ENCODE measurements at regions not wholly inside any gene's neighbourhood (a gene's known extent, or its start where the extent isn't known, plus 50 kb on each side); places are given as distances from the start of the nearest gene placed in this dataset.

DNA sequence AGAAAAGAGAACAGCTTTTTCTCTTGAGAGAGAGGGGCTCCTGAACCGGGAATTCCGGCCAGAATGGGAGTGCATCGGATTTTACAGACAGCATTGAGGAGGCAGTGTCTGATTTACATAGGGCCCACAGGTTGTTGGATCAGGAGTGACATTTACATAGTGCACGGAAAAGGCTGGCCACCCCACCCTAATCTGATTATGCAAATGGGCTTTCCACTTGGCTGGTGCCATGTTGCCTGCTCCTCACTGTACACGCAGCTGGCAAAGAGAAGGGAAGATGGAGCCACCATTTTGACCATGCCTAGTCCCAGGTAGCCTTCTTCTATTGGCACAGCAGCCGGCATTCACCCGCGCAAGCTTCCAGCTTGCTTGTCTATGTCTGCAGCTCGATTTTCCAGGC lies 77.5 kb upstream of the FAM171A1 start:
- no peak for DNase-seq (ENCODE audit: low read depth in 1 of 2, low spot score in 1 of 2)
- no peaks in the 10 kb centered on the region for H3K27me3 ChIP-seq
- no peaks in the 10 kb centered on the region for H3K36me3 ChIP-seq
- H3K4me1 ChIP-seq (ENCODE audit: low read depth) = no peaks in the 10 kb centered on the region
- H3K27ac ChIP-seq = no peak overlapping the region
- H3K4me3 ChIP-seq = no peak overlapping the region
- TF ChIP-seq, protein P1, sequence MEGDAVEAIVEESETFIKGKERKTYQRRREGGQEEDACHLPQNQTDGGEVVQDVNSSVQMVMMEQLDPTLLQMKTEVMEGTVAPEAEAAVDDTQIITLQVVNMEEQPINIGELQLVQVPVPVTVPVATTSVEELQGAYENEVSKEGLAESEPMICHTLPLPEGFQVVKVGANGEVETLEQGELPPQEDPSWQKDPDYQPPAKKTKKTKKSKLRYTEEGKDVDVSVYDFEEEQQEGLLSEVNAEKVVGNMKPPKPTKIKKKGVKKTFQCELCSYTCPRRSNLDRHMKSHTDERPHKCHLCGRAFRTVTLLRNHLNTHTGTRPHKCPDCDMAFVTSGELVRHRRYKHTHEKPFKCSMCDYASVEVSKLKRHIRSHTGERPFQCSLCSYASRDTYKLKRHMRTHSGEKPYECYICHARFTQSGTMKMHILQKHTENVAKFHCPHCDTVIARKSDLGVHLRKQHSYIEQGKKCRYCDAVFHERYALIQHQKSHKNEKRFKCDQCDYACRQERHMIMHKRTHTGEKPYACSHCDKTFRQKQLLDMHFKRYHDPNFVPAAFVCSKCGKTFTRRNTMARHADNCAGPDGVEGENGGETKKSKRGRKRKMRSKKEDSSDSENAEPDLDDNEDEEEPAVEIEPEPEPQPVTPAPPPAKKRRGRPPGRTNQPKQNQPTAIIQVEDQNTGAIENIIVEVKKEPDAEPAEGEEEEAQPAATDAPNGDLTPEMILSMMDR (IDR thresholded peaks at IDR 0.05; ENCODE audit: low read depth, low read length) = no peak
- no peaks in the 10 kb centered on the region for H3K9me3 ChIP-seq (ENCODE audit: low read depth)

DNA sequence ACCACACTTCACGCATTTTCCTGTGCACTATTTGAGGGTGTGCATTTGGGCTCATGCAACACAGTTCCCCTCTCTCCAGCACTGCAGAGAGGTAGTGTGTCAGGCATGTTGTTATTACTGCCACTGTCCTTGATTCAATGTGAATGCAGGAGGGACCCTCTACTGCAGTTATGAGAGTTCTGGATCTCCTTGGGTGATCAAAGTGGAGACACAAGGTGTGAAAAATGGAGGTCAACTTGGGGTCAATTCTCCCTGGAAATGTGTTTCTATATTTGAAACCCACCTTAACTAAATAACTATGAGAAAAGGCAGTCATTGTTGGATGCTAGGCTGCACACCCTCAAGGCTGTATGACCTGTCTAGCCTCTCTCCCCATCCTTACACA lies 73.9 kb upstream of the FAM171A1 start:
- TF ChIP-seq, protein P1 (IDR thresholded peaks at IDR 0.05; ENCODE audit: low read depth, low read length) = no peak
- H3K9me3 ChIP-seq (ENCODE audit: low read depth) = no peaks in the 10 kb centered on the region
- no peaks in the 10 kb centered on the region for H3K27me3 ChIP-seq
- H3K4me1 ChIP-seq (ENCODE audit: low read depth) = peaks cover 1% of the 10 kb centered on the region
- H3K4me3 ChIP-seq = no peak overlapping the region
- no peaks in the 10 kb centered on the region for H3K36me3 ChIP-seq
- H3K27ac ChIP-seq = no peak overlapping the region
- DNase-seq (ENCODE audit: low read depth in 1 of 2, low spot score in 1 of 2) = peak in 1 of 2 donors; percentile 9

DNA sequence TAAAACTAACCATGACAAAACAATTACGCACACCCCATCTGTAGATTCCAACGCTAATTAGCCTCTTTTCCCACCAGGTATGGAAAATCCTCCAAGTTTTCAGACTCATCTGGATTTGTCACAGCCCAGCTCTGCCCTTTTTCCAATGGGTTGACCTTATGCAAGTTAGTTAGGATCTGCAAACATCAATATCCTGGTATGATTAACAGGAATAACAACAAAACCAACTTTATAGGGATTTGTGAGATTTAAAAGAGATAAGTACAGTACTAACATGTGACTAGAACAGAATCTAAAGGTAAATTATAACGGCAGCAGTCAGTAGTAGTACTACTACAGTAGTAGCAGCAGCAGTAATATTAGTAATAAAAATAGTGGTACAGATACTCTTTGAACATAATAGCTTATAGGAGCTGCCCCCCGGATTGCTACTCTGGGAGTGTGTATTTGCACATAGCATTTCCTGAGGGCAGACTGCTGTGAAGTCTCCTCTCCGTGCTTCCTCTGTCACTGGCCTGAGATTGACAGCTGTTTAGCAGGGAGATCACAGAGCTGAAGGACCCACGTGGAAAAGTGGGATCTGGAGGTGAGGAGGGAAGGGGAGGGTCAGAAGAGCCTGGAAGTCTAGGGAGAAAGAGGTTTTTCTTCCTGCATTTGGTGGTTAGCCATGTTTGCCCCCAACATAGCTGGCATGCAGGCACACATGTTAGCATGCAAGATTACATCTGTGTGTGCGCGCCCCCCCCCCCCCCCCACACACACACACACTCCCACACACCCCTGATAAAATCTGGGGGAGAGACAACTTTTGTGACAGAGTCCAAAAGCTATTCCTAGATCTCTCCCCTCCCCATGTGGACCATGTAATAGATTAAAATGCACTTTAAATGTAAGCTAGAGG lies 73.3 kb upstream of the FAM171A1 start:
- no peaks in the 10 kb centered on the region for H3K27me3 ChIP-seq
- no peaks in the 10 kb centered on the region for H3K36me3 ChIP-seq
- TF ChIP-seq, protein P1 (IDR thresholded peaks at IDR 0.05; ENCODE audit: low read depth, low read length) = no peak
- no peak for DNase-seq (ENCODE audit: low read depth in 1 of 2, low spot score in 1 of 2)
- H3K9me3 ChIP-seq (ENCODE audit: low read depth) = no peaks in the 10 kb centered on the region
- peaks cover 5% of the 10 kb centered on the region for H3K4me1 ChIP-seq (ENCODE audit: low read depth)
- H3K4me3 ChIP-seq = no peak overlapping the region
- H3K27ac ChIP-seq = peak overlapping the region; percentile 27

DNA sequence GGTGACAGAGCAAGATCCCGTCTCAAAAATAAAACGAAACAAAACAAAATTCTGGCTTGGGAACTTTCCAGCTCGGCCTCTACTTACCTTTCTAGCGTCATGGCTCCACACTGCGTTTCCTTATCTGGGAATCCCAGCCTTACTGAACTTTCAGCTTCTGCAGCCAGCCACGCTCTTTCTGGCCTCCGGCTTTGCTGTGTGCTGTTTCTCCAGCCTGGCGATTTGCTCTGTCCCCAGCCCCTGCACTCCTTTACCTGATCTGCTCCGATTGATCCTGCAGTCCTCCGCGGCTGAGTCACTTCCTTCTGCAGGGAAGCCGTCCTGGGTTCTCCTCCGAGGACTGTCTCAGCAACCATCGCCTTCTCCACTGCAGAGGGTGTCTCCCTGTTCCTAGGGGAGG lies 71.0 kb upstream of the FAM171A1 start:
- H3K27ac ChIP-seq = no peak overlapping the region
- H3K9me3 ChIP-seq (ENCODE audit: low read depth) = no peaks in the 10 kb centered on the region
- DNase-seq (ENCODE audit: low read depth in 1 of 2, low spot score in 1 of 2) = no peak
- no peaks in the 10 kb centered on the region for H3K36me3 ChIP-seq
- TF ChIP-seq, protein P1 (IDR thresholded peaks at IDR 0.05; ENCODE audit: low read depth, low read length) = no peak
- H3K4me1 ChIP-seq (ENCODE audit: low read depth) = peaks cover 5% of the 10 kb centered on the region
- H3K4me3 ChIP-seq = no peak overlapping the region
- no peaks in the 10 kb centered on the region for H3K27me3 ChIP-seq

DNA sequence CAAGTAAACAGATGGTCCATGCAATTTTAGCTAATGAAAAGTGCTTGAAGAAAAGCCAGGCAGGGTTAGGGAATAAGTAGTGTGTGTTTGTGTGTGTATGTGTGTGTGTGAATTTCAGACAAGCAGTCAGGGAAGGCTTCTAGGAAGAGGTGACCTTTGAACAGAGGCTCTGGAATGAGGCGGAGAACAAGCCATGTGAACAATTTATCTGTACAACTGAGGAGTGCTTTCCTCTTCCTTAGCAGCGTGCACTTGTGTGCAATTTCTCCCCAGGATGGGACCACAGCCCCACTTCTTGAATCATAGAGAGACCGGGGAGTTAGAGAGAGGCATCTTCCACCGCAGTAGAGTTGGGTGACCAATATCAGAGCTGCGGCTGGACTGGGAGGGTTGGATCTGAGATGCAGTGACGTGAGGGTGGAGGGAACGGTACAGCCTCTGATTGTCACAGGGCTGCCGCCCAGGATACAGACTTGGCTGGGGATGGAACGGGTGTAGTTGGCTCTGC lies 69.2 kb upstream of the FAM171A1 start:
- no peaks in the 10 kb centered on the region for H3K27me3 ChIP-seq
- no peak for DNase-seq (ENCODE audit: low read depth in 1 of 2, low spot score in 1 of 2)
- H3K4me1 ChIP-seq (ENCODE audit: low read depth) = peaks cover 5% of the 10 kb centered on the region
- peak overlapping the region; percentile 84 for H3K27ac ChIP-seq
- H3K4me3 ChIP-seq = no peak overlapping the region
- H3K36me3 ChIP-seq = no peaks in the 10 kb centered on the region
- no peaks in the 10 kb centered on the region for H3K9me3 ChIP-seq (ENCODE audit: low read depth)
- TF ChIP-seq, protein P1 (IDR thresholded peaks at IDR 0.05; ENCODE audit: low read depth, low read length) = no peak
